ENCODE measurements at regions not wholly inside any gene's neighbourhood (a gene's known extent, or its start where the extent isn't known, plus 50 kb on each side); places are given as distances from the start of the nearest gene placed in this dataset.

GRCh38 chr4:126762663-126763247 lies 870.0 kb upstream of the INTU start:
- FAIRE-seq (no peak), DNase-seq (ENCODE audit: low read depth, low spot score) (no peak)
- H3K9me3 ChIP-seq (replicated peaks; ENCODE audit: control insufficient read depth, insufficient read depth, low read length) = no peaks in the 10 kb centered on the region
- H2AFZ ChIP-seq (ENCODE audit: low read depth, low read length) = no peak overlapping the region
- TF ChIP-seq FOS (IDR thresholded peaks at IDR 0.05; ENCODE audit: borderline replicate concordance, insufficient read depth, low read length) (no peak), MYC (IDR thresholded peaks at IDR 0.05; ENCODE audit: low read depth, low read length) (no peak), EZH2 (IDR thresholded peaks at IDR 0.05; ENCODE audit: borderline replicate concordance, low read depth, low read length, severe bottlenecking) (no peak), JUN (IDR thresholded peaks at IDR 0.05; ENCODE audit: borderline replicate concordance, insufficient read depth, insufficient read length, low read depth) (no peak), CTCF (IDR thresholded peaks at IDR 0.05; ENCODE audit: extremely low read depth in 1 of 2, insufficient read depth in 1 of 2, low read depth in 1 of 2, low read length in 2 of 2) (no peak), GATA2 (IDR thresholded peaks at IDR 0.05; ENCODE audit: insufficient read depth, insufficient read length, low read depth, low read length) (no peak), POLR2AphosphoS5 (IDR thresholded peaks at IDR 0.05; ENCODE audit: insufficient read depth, low read depth, low read length) (no peak), POLR2A (IDR thresholded peaks at IDR 0.05; ENCODE audit: low read depth, low read length) (no peak)
- TF ChIP-seq, protein P1, sequence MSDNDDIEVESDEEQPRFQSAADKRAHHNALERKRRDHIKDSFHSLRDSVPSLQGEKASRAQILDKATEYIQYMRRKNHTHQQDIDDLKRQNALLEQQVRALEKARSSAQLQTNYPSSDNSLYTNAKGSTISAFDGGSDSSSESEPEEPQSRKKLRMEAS (IDR thresholded peaks at IDR 0.05; ENCODE audit: insufficient read depth, insufficient read length) = no peak
- intact Hi-C loops (cut with micrococcal nuclease) = no loop called here
- no peak overlapping the region for H3K4me3 ChIP-seq (replicated peaks in 1 of 3; ENCODE audit: insufficient read depth in 1 of 3, low read depth in 1 of 3, low read length in 3 of 3)
- H3K4me2 ChIP-seq (ENCODE audit: insufficient read depth, low read length) = no peak overlapping the region
- no peaks in the 10 kb centered on the region for H3K27me3 ChIP-seq (ENCODE audit: control insufficient read depth in 2 of 2, insufficient read depth in 2 of 2, low read length in 2 of 2)
- dilution Hi-C loops (cut with MboI; ENCODE audit: extremely low pct_ligation_motif_present, low sequenced_read_pairs) = no loop called here
- peaks cover 5% of the 10 kb centered on the region for H3K4me1 ChIP-seq (ENCODE audit: control insufficient read depth, extremely low read depth, insufficient read depth, low read length)
- H4K20me1 ChIP-seq (replicated peaks; ENCODE audit: control insufficient read depth, extremely low read depth, insufficient read depth, low read length) = no peaks in the 10 kb centered on the region
- ChIA-PET POLR2A (no interaction called here), CTCF (no interaction called here)
- no peaks in the 10 kb centered on the region for H3K36me3 ChIP-seq (ENCODE audit: control insufficient read depth in 2 of 2, extremely low read depth in 1 of 2, insufficient read depth in 2 of 2, low read length in 2 of 2)
- BruUV-seq (replicated peaks) = no TSS peak
- no peak overlapping the region for H3K27ac ChIP-seq (ENCODE audit: insufficient read depth, low read depth, low read length)
- H3K9me1 ChIP-seq (replicated peaks; ENCODE audit: control insufficient read depth, extremely low read depth, insufficient read depth, low read length) = no peaks in the 10 kb centered on the region
- no peaks in the 10 kb centered on the region for H3K79me2 ChIP-seq (ENCODE audit: control insufficient read depth, insufficient read depth, low read length)
- H3K9ac ChIP-seq (replicated peaks; ENCODE audit: extremely low read depth, insufficient read depth, low read length) = no peak overlapping the region
